HL-60 (cell line): ENCODE measurements at regions not wholly inside any gene's neighbourhood (a gene's known extent, or its start where the extent isn't known, plus 50 kb on each side); places are given as distances from the start of the nearest gene placed in this dataset.

Experiments used
- DNase-seq, 2 experiments: peaks; one replicate each; pipeline ENCODE4 v3.0.0-alpha.2; 2010 to 2020; ENCODE audit warnings: low read depth in 1 of 2, low spot score in 1 of 2
- H3K27ac ChIP-seq: fragments of 250-450 bp; sonication (Bioruptor Pico); replicated peaks from 2 replicates; pipeline ENCODE4 v1.5.1; 2020; ENCODE audit warnings: mild to moderate bottlenecking, moderate library complexity
- H3K27me3 ChIP-seq: fragments of 250-450 bp; sonication (Bioruptor Pico); 2 replicates; pipeline ENCODE4 v1.5.1; 2021; ENCODE audit warnings: mild to moderate bottlenecking, moderate library complexity; ENCODE audit not compliant: insufficient read depth, poor library complexity, severe bottlenecking
- H3K4me3 ChIP-seq: replicated peaks from 2 replicates; pipeline ENCODE4 v1.5.1; 2011; ENCODE audit warnings: mild to moderate bottlenecking, control low read depth, low read length; ENCODE audit not compliant: insufficient read depth
- CTCF ChIP-seq: IDR thresholded peaks from one replicate; pipeline ENCODE4 v1.5.1; 2011; ENCODE audit warnings: low read length, control low read depth, inconsistent platforms; ENCODE audit not compliant: insufficient read depth
- GABPA ChIP-seq: IDR thresholded peaks from 2 replicates; pipeline ENCODE4 v1.6.1; 2012; ENCODE audit warnings: low read depth
- POLR2AphosphoS5 ChIP-seq: IDR thresholded peaks from 2 replicates; pipeline ENCODE4 v1.6.1; 2012; ENCODE audit warnings: low read depth
- REST ChIP-seq: IDR thresholded peaks from 2 replicates; pipeline ENCODE4 v1.6.1; 2012; ENCODE audit warnings: low read depth; ENCODE audit not compliant: insufficient replicate concordance
- SPI1 ChIP-seq: IDR thresholded peaks from 2 replicates; pipeline ENCODE4 v1.6.1; 2012; ENCODE audit warnings: low read depth, mild to moderate bottlenecking, borderline replicate concordance

GRCh38 chr14:96723946-96724345, 73.2 kb upstream of the VRK1 start:
- no peak overlapping the region for H3K4me3 ChIP-seq
- no peak for DNase-seq
- no peaks in the 10 kb centered on the region for H3K27me3 ChIP-seq
- TF ChIP-seq SPI1 = no peak
- no peak for TF ChIP-seq CTCF
- no peak for TF ChIP-seq REST
- TF ChIP-seq POLR2AphosphoS5 = no peak
- no peak for TF ChIP-seq GABPA
- no peak overlapping the region for H3K27ac ChIP-seq

GRCh38 chr14:96725232-96725631, 72.0 kb upstream of the VRK1 start:
- H3K27me3 ChIP-seq = peaks cover 5% of the 10 kb centered on the region

GRCh38 chr14:96727073-96727472, 70.1 kb upstream of the VRK1 start:
- TF ChIP-seq GABPA (no peak), CTCF (no peak), REST (no peak), SPI1 (no peak), POLR2AphosphoS5 (no peak)
- Histone ChIP-seq H3K27me3 (peaks cover 8% of the 10 kb centered on the region), H3K4me3 (no peak overlapping the region), H3K27ac (no peak overlapping the region)
- no peak for DNase-seq

More at GRCh38 chr14:96725232-96725631, 72.0 kb upstream of the VRK1 start:
- TF ChIP-seq CTCF (no peak), GABPA (no peak), REST (no peak), POLR2AphosphoS5 (no peak), SPI1 (no peak)
- Histone ChIP-seq H3K27ac (no peak overlapping the region), H3K4me3 (no peak overlapping the region)
- no peak for DNase-seq
